ENCODE measurements at regions not wholly inside any gene's neighbourhood (a gene's known extent, or its start where the extent isn't known, plus 50 kb on each side); places are given as distances from the start of the nearest gene placed in this dataset.

DNA sequence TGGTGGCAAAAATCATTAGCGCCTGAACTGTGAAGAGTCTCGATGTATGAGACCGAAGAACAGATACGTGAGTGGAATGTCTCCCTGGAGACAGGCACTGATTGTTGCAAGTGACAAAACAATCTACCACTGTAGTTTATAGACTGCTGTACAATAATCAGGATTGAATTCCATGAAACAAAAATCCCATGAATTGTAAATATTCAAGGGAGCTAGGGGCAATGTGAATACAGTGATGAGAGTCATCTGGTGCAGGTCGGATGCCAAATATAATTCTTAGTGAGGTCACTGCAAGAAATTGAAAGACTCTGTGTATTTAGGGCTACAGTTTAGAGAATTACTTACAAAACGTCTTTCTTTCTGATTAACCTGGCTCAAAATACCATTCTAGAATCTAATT is 594.4 kb upstream of the VSTM2A start:
- Mint-ChIP-seq H3K4me1 (no peaks in the 10 kb centered on the region), H3K4me3 (no peak overlapping the region), H3K27ac (no peak overlapping the region), H3K36me3 (no peaks in the 10 kb centered on the region), H3K9me3 (peaks cover 3% of the 10 kb centered on the region), H3K27me3 (ENCODE audit: low read depth) (no peaks in the 10 kb centered on the region)
- no peak for TF ChIP-seq CTCF (IDR thresholded peaks at IDR 0.05; ENCODE audit: unreplicated experiment)
- no peak for DNase-seq (ENCODE audit: low spot score in 2 of 2, unreplicated experiment in 2 of 2)

- H3K4me3 Mint-ChIP-seq: no peak overlapping the region
- no peaks in the 10 kb centered on the region for H3K4me1 Mint-ChIP-seq
- no peak for TF ChIP-seq CTCF (IDR thresholded peaks at IDR 0.05; ENCODE audit: unreplicated experiment)
- H3K27me3 Mint-ChIP-seq (ENCODE audit: low read depth): no peaks in the 10 kb centered on the region
- DNase-seq (ENCODE audit: low spot score in 2 of 2, unreplicated experiment in 2 of 2): no peak
- H3K36me3 Mint-ChIP-seq: no peaks in the 10 kb centered on the region
- H3K9me3 Mint-ChIP-seq: no peaks in the 10 kb centered on the region
- no peak overlapping the region for H3K27ac Mint-ChIP-seq
These were observed 576.5 kb upstream of the VSTM2A start for GRCh38 chr7:53965716-53966115.

GRCh38 chr7:53983480-53983879 is 558.7 kb upstream of the VSTM2A start:
- peaks cover 8% of the 10 kb centered on the region for H3K9me3 Mint-ChIP-seq
- no peaks in the 10 kb centered on the region for H3K4me1 Mint-ChIP-seq
- no peak for DNase-seq (ENCODE audit: low spot score in 2 of 2, unreplicated experiment in 2 of 2)
- H3K27ac Mint-ChIP-seq: no peak overlapping the region
- H3K4me3 Mint-ChIP-seq: no peak overlapping the region
- H3K27me3 Mint-ChIP-seq (ENCODE audit: low read depth): no peaks in the 10 kb centered on the region
- no peaks in the 10 kb centered on the region for H3K36me3 Mint-ChIP-seq
- no peak for TF ChIP-seq CTCF (IDR thresholded peaks at IDR 0.05; ENCODE audit: unreplicated experiment)

DNA sequence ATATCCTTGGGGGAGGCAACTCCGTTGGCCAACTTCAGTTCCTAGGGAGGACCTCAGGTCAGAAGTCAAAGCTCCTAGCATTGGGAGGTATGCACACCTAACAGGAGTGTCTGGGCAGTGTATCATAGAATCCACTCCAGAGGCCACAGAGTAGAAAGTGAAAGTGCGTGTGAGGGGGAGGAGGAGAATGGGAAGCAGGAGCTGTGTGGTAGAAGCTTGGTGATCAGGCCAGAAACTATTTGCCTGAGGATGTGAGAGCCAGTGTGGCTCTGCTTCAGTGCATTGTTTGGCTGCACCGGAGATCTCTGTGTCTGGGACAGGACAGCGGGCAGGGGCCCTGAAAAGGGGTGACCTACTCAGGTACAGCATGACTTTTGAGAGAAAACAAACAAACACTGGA is 557.4 kb upstream of the VSTM2A start:
- no peaks in the 10 kb centered on the region for H3K4me1 Mint-ChIP-seq
- TF ChIP-seq CTCF (IDR thresholded peaks at IDR 0.05; ENCODE audit: unreplicated experiment): no peak
- no peak overlapping the region for H3K4me3 Mint-ChIP-seq

DNA sequence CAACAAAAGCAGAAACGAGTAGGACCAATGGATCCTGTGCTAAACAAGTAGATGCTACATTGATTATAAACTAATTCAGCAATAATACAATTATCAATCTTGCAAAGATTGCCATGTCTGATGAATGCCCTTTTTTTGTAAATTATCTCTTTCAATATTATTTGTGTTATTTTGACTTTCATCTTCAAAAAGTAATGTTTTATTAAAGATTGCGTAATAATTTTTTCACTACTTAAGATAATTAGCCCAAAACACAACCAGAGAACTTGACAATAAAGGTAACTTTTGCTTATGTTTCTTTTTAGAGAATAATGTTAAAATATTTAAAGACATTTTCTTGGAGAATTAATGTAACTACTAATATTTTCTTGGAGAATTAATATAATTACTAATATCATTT is 553.8 kb upstream of the VSTM2A start:
- Mint-ChIP-seq H3K27ac (no peak overlapping the region), H3K4me1 (no peaks in the 10 kb centered on the region), H3K27me3 (ENCODE audit: low read depth) (no peaks in the 10 kb centered on the region), H3K36me3 (no peaks in the 10 kb centered on the region), H3K4me3 (no peak overlapping the region), H3K9me3 (no peaks in the 10 kb centered on the region)
- DNase-seq (ENCODE audit: low spot score in 2 of 2, unreplicated experiment in 2 of 2): no peak
- TF ChIP-seq CTCF (IDR thresholded peaks at IDR 0.05; ENCODE audit: unreplicated experiment): no peak

More for the DNA sequence above, 557.4 kb upstream of the VSTM2A start:
- Mint-ChIP-seq H3K36me3 (no peaks in the 10 kb centered on the region), H3K27ac (no peak overlapping the region), H3K9me3 (peaks cover 8% of the 10 kb centered on the region), H3K27me3 (ENCODE audit: low read depth) (no peaks in the 10 kb centered on the region)
- no peak for DNase-seq (ENCODE audit: low spot score in 2 of 2, unreplicated experiment in 2 of 2)

DNA sequence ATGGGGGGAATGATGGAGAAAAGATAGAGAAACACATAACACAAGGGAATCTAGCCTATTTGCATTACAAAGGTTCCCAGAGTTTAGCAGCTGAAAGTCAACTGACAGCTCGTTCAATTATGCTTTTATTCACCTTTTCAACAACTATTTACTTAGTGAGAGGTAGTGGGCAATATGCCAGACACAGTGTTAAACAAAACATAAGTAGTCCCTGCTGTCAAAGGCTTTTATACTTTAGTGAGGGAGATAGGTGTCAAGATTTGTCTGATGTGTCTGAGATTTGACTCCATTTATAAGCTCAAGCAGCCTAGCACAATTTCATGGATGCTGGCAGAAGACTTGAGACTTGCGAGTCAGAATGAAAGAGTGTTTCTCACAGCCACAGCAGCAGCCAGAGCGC is 549.0 kb upstream of the VSTM2A start:
- Mint-ChIP-seq H3K27me3 (ENCODE audit: low read depth) (no peaks in the 10 kb centered on the region), H3K4me3 (no peak overlapping the region), H3K36me3 (no peaks in the 10 kb centered on the region), H3K27ac (no peak overlapping the region), H3K9me3 (no peaks in the 10 kb centered on the region), H3K4me1 (no peaks in the 10 kb centered on the region)
- no peak for TF ChIP-seq CTCF (IDR thresholded peaks at IDR 0.05; ENCODE audit: unreplicated experiment)
- DNase-seq (ENCODE audit: low spot score in 2 of 2, unreplicated experiment in 2 of 2): no peak

Data from mesothelial cell of epicardium (in vitro differentiated cells).